ENCODE measurements at regions not wholly inside any gene's neighbourhood (a gene's known extent, or its start where the extent isn't known, plus 50 kb on each side); places are given as distances from the start of the nearest gene placed in this dataset.

- TF ChIP-seq ZNF830 (tag by site-specific recombination; IDR thresholded peaks at IDR 0.05; ENCODE audit: low read depth) = no peak
- TF ChIP-seq ZNF473 (tag by site-specific recombination; IDR thresholded peaks at IDR 0.05) = no peak
- TF ChIP-seq ZNF239 (tag by site-specific recombination; IDR thresholded peaks at IDR 0.05) = no peak
- TF ChIP-seq REST (tag by site-specific recombination; IDR thresholded peaks at IDR 0.05) = no peak
- TF ChIP-seq CTCF (tag by site-specific recombination; IDR thresholded peaks at IDR 0.05) = no peak
- TF ChIP-seq ZBTB21 (tag by site-specific recombination; IDR thresholded peaks at IDR 0.05) = no peak
Observed at GRCh38 chr1:147842578-147842977, 60.0 kb upstream of the GJA8 start.
